GM10266 (cell line): ENCODE measurements at regions not wholly inside any gene's neighbourhood (a gene's known extent, or its start where the extent isn't known, plus 50 kb on each side); places are given as distances from the start of the nearest gene placed in this dataset.

Experiments
- DNase-seq: peaks from one replicate; pipeline ENCODE4 v3.0.0; 2012; ENCODE audit errors: extremely low spot score
- TF ChIP-seq, protein P1 (sequence below): IDR thresholded peaks from 2 replicates; pipeline ENCODE4 v1.5.1; 2012; ENCODE audit warnings: mild to moderate bottlenecking, low read depth; ENCODE audit not compliant: control insufficient read depth, insufficient read depth; ENCODE audit errors: missing control alignments

DNA sequence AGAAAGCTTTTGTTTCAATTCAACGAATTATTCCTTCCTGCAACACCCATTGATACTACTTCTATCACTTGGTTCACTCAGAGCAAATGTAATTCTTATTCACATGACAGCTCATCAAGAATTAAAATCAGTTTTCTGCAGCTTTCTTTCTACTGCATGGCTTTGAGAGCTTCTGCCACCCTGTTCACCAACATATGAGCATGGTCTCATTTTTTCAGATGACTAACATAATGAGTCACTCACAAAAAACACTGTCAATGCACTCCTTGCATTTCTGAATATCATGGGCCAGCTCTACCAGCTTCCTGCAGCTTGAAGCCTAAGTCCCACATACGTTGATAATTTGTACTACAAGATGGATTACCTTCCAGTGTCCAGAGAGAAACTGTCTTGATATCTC is 342.9 kb downstream of the LRATD1 start:
- TF ChIP-seq, protein P1, sequence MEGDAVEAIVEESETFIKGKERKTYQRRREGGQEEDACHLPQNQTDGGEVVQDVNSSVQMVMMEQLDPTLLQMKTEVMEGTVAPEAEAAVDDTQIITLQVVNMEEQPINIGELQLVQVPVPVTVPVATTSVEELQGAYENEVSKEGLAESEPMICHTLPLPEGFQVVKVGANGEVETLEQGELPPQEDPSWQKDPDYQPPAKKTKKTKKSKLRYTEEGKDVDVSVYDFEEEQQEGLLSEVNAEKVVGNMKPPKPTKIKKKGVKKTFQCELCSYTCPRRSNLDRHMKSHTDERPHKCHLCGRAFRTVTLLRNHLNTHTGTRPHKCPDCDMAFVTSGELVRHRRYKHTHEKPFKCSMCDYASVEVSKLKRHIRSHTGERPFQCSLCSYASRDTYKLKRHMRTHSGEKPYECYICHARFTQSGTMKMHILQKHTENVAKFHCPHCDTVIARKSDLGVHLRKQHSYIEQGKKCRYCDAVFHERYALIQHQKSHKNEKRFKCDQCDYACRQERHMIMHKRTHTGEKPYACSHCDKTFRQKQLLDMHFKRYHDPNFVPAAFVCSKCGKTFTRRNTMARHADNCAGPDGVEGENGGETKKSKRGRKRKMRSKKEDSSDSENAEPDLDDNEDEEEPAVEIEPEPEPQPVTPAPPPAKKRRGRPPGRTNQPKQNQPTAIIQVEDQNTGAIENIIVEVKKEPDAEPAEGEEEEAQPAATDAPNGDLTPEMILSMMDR: no peak
- DNase-seq: no peak

DNA sequence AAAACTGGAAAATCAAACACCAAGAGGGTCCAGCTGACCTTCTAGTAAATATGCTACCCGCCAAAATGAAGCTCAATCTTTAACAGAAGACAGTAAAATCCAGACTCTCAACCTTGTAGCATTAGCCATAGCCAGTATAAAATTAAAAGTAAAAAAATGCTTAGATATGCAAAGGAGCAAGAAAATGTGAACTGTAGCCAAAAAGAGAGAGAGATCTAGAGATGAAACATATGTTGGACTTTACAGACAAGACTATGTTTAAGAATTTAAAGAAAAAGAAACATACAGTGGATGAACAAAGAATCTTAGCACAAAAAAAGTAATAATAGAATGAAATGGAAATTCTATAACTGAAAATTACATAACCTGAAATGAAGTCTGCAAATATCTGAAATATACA is 344.5 kb downstream of the LRATD1 start:
- DNase-seq: no peak
- TF ChIP-seq, protein P1: no peak

DNA sequence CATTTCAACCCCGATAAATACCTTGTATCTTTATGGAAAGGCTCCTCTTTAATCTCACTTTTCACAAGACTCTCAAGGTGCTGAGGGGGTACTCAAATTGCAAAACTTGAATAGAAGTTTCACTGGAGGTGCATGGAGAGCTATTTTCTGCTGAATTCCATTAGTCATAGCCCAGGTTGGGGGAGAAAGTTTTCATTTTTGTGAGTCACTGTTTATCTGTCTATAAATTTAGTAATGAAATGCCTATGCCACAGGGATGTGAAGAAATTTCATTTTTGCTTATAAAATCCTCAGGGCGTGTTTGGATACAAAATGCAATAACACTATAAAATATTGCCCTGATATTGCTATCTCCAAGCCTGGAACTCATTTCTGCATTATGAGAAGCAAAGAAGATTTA is 346.3 kb downstream of the LRATD1 start:
- no peak for DNase-seq
- TF ChIP-seq, protein P1: no peak

DNA sequence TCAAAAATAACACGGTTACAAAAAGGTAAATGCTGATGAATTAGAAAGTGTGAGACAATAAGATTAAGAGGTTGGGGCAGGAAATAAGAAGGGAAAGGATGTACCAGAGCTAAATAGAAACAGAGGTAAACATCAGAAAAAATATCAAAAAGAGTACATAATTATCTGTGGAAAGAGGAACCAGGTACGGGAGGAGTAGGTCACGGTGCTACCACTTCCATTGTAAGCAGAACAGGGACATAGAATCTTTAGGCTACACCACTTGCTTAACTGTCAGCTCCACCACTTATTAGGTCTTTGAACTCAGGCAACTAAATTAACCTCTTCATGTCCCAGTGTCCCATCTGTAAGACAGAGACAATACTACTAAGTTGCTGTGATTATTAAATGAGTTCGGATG is 350.3 kb downstream of the LRATD1 start:
- TF ChIP-seq, protein P1: no peak
- DNase-seq: no peak

DNA sequence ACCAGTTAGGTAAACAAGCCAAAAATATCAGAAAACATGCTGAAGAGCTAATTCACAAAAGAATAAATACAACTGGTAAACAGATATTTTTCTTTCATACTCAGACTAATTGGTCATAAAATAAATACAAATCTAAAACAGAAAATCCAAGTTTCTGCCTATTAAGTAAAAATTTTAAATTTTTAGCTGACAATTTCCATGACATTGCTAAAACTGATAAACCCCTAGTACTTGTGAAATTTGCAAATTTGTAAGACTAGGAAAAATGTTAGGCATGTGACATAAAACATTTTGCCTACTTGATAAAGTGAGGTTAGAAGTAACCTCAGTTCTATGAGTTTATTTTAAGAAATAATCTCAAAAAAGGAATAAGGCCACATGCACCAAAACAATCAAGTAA is 356.1 kb downstream of the LRATD1 start:
- DNase-seq: no peak
- TF ChIP-seq, protein P1: no peak

DNA sequence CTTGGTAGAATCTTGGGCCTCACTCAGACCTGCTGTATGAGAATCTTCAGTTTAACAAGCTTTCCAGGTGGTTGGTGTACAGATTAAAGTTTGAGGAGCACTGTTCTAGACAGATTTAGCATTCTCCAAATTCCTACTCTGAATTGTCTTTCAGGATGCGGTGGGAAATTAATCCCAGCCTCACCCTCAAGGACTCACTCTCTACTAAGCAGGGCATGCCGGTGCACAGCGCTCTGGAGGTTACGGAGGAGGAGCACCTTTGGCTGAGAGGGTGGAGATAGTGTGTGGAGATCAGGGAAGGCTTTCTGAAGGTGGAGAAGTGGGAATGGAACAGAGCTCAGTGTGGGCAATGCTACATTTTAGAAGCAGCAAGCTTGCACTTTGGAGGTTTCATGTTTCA is 359.2 kb downstream of the LRATD1 start:
- DNase-seq: no peak
- TF ChIP-seq, protein P1: no peak

DNA sequence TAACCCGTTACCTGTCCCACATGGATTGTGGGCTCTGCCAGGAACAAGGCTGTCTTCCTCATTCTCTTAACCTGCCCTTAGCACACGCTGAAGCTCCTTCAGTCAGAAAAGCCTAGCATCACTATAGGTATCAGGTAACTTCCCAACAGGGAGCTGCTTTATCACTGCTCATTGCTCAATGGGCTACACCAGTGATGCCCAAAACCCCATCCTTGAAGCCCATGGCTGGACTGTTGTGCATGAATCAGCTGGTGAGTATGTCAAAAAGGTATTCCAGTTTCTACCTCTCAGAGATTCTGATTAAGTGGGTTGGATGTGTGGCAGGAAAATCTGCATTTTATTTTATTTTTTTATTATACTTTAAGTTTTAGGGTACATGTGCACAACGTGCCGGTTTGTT is 362.2 kb downstream of the LRATD1 start:
- no peak for DNase-seq
- TF ChIP-seq, protein P1: no peak
